AG09319 (cell line): ENCODE measurements at regions not wholly inside any gene's neighbourhood (a gene's known extent, or its start where the extent isn't known, plus 50 kb on each side); places are given as distances from the start of the nearest gene placed in this dataset.

Experiments
- DNase-seq: peaks from one replicate; pipeline ENCODE4 v3.0.0-alpha.2; 2010; ENCODE audit warnings: low read depth; ENCODE audit errors: extremely low read depth
- CTCF ChIP-seq: IDR thresholded peaks from 2 replicates; pipeline ENCODE4 v1.5.1; 2011; ENCODE audit warnings: low read depth, mild to moderate bottlenecking, inconsistent platforms, low read length, moderate library complexity

GRCh38 chr21:28725396-28725795 lies 267.3 kb downstream of the LTN1 start:
- DNase-seq, result no peak
- TF ChIP-seq CTCF, result no peak

GRCh38 chr21:28723646-28724045 lies 269.0 kb downstream of the LTN1 start:
- TF ChIP-seq CTCF, result no peak
- no peak for DNase-seq

- TF ChIP-seq CTCF, result no peak
- no peak for DNase-seq
Measured at GRCh38 chr21:28719723-28720122, 273.0 kb downstream of the LTN1 start.

- no peak for TF ChIP-seq CTCF
- peak; percentile 42 for DNase-seq
Measured at GRCh38 chr21:28714777-28715464, 277.8 kb downstream of the LTN1 start.

- TF ChIP-seq CTCF, result no peak
Measured at GRCh38 chr21:28712411-28712810, 280.3 kb downstream of the LTN1 start.

GRCh38 chr21:28705616-28706015 lies 287.1 kb downstream of the LTN1 start:
- no peak for TF ChIP-seq CTCF
- no peak for DNase-seq

More at GRCh38 chr21:28712411-28712810, 280.3 kb downstream of the LTN1 start:
- DNase-seq, result no peak

GRCh38 chr21:28704746-28705145 lies 287.9 kb downstream of the LTN1 start:
- no peak for DNase-seq

More at GRCh38 chr21:28704746-28705145, 287.9 kb downstream of the LTN1 start:
- TF ChIP-seq CTCF, result no peak
